ENCODE measurements at regions not wholly inside any gene's neighbourhood (a gene's known extent, or its start where the extent isn't known, plus 50 kb on each side); places are given as distances from the start of the nearest gene placed in this dataset.
"Not testable (repeated sequence)": the region's sequence is repeated elsewhere in the genome, so short reads cannot be mapped to it uniquely, and the experiment has no call there.

GRCh38 chr7:28330384-28331070 lies 81.8 kb upstream of the CREB5 start:
- H3K4me3 Mint-ChIP-seq: no peak overlapping the region
- H2AFZ ChIP-seq (replicated peaks): no peak overlapping the region
- no peak overlapping the region for H3K9ac ChIP-seq
- H3K79me2 ChIP-seq (ENCODE audit: low read depth): no peaks in the 10 kb centered on the region
- H3K27ac ChIP-seq: no peak overlapping the region
- no peaks in the 10 kb centered on the region for H3K9me3 ChIP-seq (ENCODE audit: low read depth)
- H3K36me3 Mint-ChIP-seq: no peaks in the 10 kb centered on the region
- H3K27me3 ChIP-seq: no peaks in the 10 kb centered on the region
- no peaks in the 10 kb centered on the region for H3K27me3 Mint-ChIP-seq (ENCODE audit: insufficient read depth, low read depth)
- no peak overlapping the region for H3K4me2 ChIP-seq
- H3K4me1 Mint-ChIP-seq: no peaks in the 10 kb centered on the region
- H3K4me3 ChIP-seq: no peak overlapping the region
- no peak for DNase-seq (ENCODE audit: low spot score)
- H3K36me3 ChIP-seq: no peaks in the 10 kb centered on the region
- no peaks in the 10 kb centered on the region for H4K20me1 ChIP-seq (ENCODE audit: low read depth)
- H3K4me1 ChIP-seq: no peaks in the 10 kb centered on the region
- H3K9me3 Mint-ChIP-seq: peaks cover 3% of the 10 kb centered on the region
- no peak overlapping the region for H3K27ac Mint-ChIP-seq
- H3F3A ChIP-seq (ENCODE audit: low read depth): no peaks in the 10 kb centered on the region
- TF ChIP-seq, protein P1, sequence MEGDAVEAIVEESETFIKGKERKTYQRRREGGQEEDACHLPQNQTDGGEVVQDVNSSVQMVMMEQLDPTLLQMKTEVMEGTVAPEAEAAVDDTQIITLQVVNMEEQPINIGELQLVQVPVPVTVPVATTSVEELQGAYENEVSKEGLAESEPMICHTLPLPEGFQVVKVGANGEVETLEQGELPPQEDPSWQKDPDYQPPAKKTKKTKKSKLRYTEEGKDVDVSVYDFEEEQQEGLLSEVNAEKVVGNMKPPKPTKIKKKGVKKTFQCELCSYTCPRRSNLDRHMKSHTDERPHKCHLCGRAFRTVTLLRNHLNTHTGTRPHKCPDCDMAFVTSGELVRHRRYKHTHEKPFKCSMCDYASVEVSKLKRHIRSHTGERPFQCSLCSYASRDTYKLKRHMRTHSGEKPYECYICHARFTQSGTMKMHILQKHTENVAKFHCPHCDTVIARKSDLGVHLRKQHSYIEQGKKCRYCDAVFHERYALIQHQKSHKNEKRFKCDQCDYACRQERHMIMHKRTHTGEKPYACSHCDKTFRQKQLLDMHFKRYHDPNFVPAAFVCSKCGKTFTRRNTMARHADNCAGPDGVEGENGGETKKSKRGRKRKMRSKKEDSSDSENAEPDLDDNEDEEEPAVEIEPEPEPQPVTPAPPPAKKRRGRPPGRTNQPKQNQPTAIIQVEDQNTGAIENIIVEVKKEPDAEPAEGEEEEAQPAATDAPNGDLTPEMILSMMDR (IDR thresholded peaks at IDR 0.05): no peak
- no peak for TF ChIP-seq EZH2 (IDR thresholded peaks at IDR 0.05)
- no peak for TF ChIP-seq EZH2phosphoT487 (IDR thresholded peaks at IDR 0.05)

GRCh38 chr7:28332046-28332445 lies 80.3 kb upstream of the CREB5 start:
- Histone ChIP-seq H3K27me3 (no peaks in the 10 kb centered on the region), H3K9me3 (ENCODE audit: low read depth) (no peaks in the 10 kb centered on the region), H3K36me3 (no peaks in the 10 kb centered on the region), H3K79me2 (ENCODE audit: low read depth) (no peaks in the 10 kb centered on the region), H2AFZ (replicated peaks) (no peak overlapping the region), H3K4me2 (no peak overlapping the region), H3K4me3 (no peak overlapping the region), H3K27ac (no peak overlapping the region), H3F3A (ENCODE audit: low read depth) (no peaks in the 10 kb centered on the region), H3K4me1 (no peaks in the 10 kb centered on the region), H3K9ac (no peak overlapping the region), H4K20me1 (ENCODE audit: low read depth) (no peaks in the 10 kb centered on the region)
- Mint-ChIP-seq H3K27ac (no peak overlapping the region), H3K27me3 (ENCODE audit: insufficient read depth, low read depth) (no peaks in the 10 kb centered on the region), H3K9me3 (peaks cover 3% of the 10 kb centered on the region), H3K4me1 (no peaks in the 10 kb centered on the region), H3K4me3 (no peak overlapping the region), H3K36me3 (no peaks in the 10 kb centered on the region)
- DNase-seq (ENCODE audit: low spot score): no peak
- TF ChIP-seq EZH2phosphoT487 (IDR thresholded peaks at IDR 0.05) (no peak), EZH2 (IDR thresholded peaks at IDR 0.05) (no peak)
- TF ChIP-seq, protein P1 (IDR thresholded peaks at IDR 0.05): no peak

GRCh38 chr7:28333548-28333947 lies 78.8 kb upstream of the CREB5 start:
- H3K79me2 ChIP-seq (ENCODE audit: low read depth); H3K4me2 ChIP-seq; H3K27ac Mint-ChIP-seq; H3K27ac ChIP-seq; H3K9ac ChIP-seq; H3K4me1 ChIP-seq; H3K9me3 Mint-ChIP-seq; H3K4me1 Mint-ChIP-seq; H4K20me1 ChIP-seq (ENCODE audit: low read depth); H3K4me3 ChIP-seq; H3K9me3 ChIP-seq (ENCODE audit: low read depth); H3K36me3 Mint-ChIP-seq; H3F3A ChIP-seq (ENCODE audit: low read depth); H3K27me3 ChIP-seq; H2AFZ ChIP-seq (replicated peaks); H3K36me3 ChIP-seq; H3K4me3 Mint-ChIP-seq; H3K27me3 Mint-ChIP-seq (ENCODE audit: insufficient read depth, low read depth); DNase-seq (ENCODE audit: low spot score): not testable (repeated sequence)

- no peaks in the 10 kb centered on the region for H3K27me3 Mint-ChIP-seq (ENCODE audit: insufficient read depth, low read depth)
- Histone ChIP-seq H4K20me1 (ENCODE audit: low read depth) (no peaks in the 10 kb centered on the region), H3K4me1 (no peaks in the 10 kb centered on the region), H3K4me3 (no peak overlapping the region), H3K9me3 (ENCODE audit: low read depth) (no peaks in the 10 kb centered on the region), H3K79me2 (ENCODE audit: low read depth) (no peaks in the 10 kb centered on the region), H3K27me3 (no peaks in the 10 kb centered on the region), H2AFZ (replicated peaks) (no peak overlapping the region), H3F3A (ENCODE audit: low read depth) (no peaks in the 10 kb centered on the region), H3K9ac (no peak overlapping the region), H3K36me3 (no peaks in the 10 kb centered on the region), H3K27ac (no peak overlapping the region), H3K4me2 (no peak overlapping the region)
- no peaks in the 10 kb centered on the region for H3K36me3 Mint-ChIP-seq
- DNase-seq (ENCODE audit: low spot score): no peak
- H3K9me3 Mint-ChIP-seq: peaks cover 4% of the 10 kb centered on the region
- no peak overlapping the region for H3K27ac Mint-ChIP-seq
- no peak overlapping the region for H3K4me3 Mint-ChIP-seq
- TF ChIP-seq EZH2phosphoT487 (IDR thresholded peaks at IDR 0.05) (no peak), EZH2 (IDR thresholded peaks at IDR 0.05) (no peak)
- TF ChIP-seq, protein P1 (IDR thresholded peaks at IDR 0.05): no peak
- no peaks in the 10 kb centered on the region for H3K4me1 Mint-ChIP-seq
Measured at GRCh38 chr7:28336806-28337205, 75.5 kb upstream of the CREB5 start.

Measured in neural progenitor cell (in vitro differentiated cells).